Smooth muscle cell of the brain vasculature (primary cell): ENCODE measurements at regions not wholly inside any gene's neighbourhood (a gene's known extent, or its start where the extent isn't known, plus 50 kb on each side); places are given as distances from the start of the nearest gene placed in this dataset.
"Not testable (repeated sequence)": the region's sequence is repeated elsewhere in the genome, so short reads cannot be mapped to it uniquely, and the experiment has no call there.

Experiments used
- DNase-seq: peaks from one replicate; pipeline ENCODE4 v3.0.0-alpha.2; 2012; ENCODE audit warnings: low read depth, low spot score

DNA sequence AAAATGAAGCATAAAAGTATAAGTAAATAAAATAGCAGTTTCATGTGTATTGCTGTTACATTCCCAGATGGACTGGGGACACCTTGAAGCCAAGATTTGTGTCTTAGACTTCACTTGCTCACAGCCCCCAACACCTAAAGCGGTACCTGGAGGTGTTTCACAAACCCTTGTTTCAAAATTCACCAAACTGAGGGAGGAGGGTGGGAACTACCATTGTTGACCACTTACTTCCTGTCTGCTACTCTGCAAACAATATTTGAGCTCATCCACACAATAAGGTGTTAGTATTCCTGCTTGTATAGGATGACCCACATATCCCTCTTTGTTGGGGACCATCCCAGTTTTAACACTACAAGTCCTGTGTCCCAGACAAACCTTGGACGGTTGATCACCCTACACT, 115.9 kb upstream of the SYT6 start:
- DNase-seq = no peak

DNA sequence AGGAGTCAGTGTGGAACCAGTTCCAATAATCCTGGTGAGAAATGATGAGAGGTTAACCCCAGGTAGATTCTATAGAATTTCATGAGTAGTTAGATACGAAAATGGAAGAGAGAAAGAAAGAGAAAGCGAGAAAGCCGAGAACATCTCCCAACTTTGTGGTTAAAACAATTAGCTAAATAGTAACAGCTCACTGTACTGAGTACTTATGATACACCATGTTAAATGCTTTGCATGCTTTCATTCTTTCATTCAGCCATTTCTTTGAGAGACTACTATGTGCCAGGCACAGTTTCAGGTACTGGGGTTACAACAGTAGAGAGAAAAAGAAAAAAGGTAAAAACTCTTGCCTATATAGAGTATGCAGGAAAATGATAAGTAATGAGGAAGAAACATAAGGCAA, 109.7 kb upstream of the SYT6 start:
- DNase-seq = no peak

DNA sequence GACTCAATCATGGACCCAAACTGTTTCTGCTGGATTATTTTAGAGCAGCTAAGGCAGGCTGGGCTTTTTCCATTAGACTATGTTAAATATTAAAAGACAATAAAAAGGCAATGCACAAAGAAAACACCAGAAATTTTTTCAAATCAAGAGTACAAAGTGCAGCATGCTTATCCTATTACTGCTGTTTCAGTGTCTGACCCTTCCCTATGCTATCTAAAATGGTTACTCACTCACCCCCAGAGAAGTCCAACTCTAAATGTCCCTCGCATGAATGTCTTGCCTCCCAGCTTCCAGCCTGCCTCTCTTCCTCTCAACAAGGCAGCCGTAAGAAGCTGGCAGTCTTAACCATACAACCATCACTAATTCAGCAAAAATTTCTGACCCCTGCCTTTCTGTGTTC, 108.7 kb upstream of the SYT6 start:
- no peak for DNase-seq

DNA sequence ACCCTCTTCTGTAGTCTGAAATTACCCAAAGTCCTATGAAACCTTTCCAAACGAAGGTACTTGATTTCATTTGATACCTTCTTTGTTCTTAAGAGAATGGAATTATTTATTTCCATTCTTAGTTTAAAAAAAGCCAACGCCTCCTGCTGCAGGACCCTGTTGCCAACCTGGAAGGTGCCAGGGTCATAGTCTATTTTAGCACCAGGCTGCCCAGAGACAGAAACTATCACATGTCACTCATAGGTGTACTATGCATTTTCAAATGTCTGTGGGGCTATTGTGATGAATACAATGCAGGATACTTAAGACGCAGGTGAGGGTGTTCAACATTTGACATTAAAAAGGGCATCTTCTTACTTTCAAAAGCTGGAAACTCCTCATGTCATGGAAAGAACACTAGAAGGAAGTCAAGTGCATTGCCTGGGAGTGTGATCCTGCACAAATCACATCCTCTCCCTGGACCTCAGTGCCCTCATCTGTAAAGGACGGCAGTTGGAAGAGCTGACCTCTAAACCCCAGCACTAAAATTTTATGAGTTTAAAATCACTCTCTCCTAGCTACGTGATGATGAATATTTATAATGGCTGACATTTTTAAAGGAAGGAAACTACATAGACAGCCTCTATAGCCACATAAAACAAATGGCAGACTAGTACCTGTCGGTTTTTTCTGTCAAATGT, 107.3 kb upstream of the SYT6 start:
- no peak for DNase-seq

DNA sequence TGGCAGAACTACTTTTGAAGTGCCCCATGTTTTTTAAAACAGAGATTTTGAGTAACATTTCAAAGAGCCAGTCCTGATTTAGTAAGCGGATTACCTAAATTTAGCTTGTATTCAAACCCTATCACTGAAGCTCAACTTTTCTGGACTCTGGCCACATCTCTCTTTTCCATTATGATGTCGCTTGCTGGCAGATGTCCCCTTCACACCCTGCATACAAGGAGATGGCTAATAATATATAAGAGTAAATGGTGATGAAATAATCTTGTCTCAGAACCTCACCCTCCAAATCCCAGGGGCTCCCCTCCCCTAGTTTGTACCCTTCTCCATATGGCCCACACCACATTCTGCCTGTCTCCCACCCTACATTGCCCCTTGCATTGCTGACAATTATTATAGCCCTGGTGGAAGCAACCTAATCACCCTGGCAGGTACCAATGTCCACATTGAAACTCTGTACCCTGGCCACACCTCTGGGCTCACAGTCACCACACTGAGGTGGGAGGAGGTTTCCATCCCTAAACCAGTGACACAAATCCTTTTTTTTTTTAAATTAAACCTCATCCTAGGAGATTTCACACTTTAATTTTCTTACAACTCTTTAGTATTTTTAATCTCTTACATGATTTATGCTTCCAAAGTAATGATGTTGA, 106.0 kb upstream of the SYT6 start:
- no peak for DNase-seq

DNA sequence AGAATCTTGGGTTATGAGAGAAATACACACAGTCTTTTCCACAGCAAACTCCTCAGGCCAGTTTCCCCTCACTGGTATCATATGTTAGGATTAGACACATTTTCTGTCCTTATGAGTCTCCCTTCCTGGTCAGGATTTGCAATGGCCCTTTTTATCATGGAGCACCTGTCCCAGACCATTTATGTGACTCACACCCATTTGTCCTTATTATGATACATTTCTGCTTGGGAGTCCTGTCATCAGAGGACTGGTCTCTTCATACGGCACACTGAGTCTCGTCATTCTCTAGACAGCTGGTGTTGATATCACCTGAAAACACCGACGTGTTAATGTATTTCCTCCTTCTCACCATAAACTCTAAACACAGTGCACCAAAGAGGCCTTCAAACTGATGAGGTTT, 105.0 kb upstream of the SYT6 start:
- DNase-seq = no peak

DNA sequence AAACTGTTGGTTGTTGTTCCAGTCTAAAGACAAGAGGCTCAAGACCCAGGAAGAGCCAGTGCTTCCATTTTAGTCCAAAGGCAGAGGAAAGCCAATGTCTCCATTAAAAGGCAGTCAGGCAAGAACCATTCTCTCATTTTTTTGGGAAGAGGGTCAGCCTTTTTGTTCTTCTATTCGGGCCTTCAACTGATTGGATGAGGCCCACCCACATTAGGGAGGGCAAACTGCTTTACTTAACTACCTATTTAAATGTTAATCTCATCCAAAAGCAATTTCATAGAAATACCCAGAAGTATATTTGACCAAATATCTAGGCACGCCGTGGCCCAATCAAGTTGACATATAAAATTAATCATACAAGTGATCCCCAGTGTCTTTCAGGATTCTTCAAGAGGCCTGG, 104.4 kb upstream of the SYT6 start:
- DNase-seq = no peak

DNA sequence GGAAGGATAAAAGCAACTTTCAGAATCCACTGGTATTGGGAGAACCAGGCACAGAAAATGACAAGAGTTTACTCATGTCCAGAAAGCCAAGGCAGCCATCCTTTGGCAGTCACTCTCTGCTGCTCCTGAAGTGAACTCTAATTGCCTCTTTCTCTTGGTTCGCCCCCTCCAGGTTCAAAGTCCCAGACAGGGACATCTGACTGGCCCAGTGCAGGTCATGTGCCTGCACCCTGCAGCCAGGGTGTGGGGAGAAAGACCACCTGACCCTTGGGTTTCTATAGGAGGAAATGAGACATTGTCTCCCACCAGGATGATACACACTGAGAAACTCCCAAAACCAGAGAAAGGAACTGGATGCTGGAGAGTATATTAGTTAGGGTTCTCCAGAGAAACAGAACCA, 103.9 kb upstream of the SYT6 start:
- DNase-seq = no peak

DNA sequence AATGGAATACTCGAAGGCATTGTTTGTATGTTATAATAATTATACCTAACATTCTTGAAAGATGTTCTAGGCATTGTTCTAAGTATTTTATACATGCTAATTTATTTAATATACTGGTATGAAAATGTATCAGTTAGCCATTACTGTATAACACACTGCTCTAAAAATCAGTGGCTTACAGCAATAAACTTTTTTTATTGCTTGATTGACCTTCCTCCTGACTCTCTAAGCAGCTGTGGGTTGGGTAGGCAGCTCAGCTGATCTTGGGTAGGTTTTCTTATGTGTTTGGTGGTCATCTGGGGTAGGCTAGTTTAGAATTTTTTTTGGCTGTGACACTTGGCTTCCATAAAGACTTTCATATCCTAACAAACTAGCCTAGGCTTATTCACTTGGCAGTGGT, 100.2 kb upstream of the SYT6 start:
- DNase-seq = no peak

DNA sequence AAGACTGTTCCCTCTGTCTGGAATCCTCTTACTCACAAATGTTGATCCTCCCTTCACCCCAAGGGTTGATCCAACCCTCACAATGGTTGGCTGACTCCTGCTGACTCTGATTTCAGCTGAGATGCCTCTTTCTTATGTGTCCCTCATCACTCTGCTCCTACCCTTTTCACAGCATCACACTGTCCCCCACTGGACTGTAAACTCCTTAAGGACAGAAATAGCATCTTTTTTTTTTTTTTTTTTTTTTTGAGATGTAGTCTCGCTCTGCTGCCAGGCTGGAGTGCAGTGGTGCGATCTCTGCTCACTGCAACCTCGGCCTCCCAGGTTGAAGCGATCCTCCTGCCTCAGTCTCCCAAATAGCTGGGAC, 97.9 kb upstream of the SYT6 start:
- no peak for DNase-seq

DNA sequence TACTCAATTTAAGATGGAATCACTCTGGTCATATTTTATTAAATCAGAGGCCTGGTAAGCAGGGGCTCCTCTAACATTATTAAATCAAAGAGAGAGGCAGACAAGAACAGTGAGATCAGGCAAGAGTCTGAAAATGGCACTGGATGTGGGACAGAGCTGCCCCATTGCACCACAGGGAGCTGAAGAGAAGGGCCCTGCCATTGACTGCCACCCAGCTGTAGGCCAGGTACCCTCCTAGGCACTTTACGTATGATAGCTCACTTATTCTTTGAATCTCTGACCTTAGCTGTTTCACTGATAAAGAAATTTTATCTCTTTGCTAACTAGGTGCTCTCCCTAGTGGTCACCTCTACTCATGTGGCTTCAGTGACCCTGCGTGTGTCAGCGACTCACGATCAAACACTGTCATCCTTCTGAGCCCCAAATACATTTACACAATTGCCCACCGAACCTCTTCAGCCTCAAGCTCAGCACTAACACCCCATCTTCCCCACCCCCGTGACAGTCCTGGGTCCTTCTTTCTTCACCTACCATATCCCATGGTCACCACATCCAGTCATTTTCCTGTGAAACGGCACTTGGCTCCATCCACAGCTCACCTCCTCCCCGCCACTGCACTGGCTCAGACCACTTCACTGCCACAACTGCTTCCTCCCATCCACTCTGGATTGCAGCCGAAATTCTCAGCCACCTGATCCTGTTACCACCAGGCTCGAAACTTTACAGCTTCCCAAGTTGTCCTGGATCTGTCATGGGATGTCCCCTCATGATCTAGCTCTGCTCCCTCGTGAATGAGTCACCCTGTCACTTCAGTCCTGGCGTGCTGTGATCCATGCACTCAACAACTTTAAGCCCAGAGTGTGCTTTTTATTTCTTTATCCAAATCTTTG, 97.3 kb upstream of the SYT6 start:
- DNase-seq = no peak

DNA sequence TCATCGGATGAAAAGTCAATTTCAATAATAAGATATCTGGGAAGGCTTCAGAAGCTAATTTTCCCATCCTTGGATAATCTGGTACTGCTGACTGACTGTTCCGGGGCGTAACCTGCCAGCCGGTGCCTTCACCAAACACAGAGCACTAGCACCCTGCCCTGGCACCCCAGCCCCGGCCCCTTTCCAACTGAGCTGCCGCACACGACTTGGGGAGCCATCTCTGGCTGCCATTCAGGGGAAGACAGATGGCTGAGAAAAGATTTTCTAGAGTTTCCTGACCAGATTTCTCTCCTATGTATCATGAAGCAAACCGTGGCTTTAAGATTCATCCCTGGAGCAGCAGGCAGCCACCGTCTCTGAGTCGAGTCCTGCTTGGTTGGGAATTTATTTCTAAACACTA, 96.0 kb upstream of the SYT6 start:
- DNase-seq = no peak

DNA sequence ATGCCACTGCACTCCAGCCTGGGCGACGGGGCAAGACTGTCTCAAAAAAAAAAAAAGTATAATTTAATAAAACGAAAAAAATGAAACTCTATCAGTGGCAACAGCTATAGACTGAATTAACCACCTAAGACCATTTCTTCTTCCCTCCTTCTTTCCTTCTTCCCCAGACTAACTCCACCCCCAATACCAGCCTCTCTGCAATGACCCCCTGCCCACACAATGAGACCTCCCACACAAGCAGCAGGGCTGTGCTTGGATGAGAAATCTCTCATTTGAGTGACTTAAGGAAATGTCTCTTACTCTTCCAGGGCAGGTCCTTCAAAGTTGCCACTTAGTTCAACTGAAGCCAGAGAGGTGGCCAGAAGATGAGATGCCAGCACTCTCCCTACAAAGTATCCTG, 94.5 kb upstream of the SYT6 start:
- DNase-seq = no peak

DNA sequence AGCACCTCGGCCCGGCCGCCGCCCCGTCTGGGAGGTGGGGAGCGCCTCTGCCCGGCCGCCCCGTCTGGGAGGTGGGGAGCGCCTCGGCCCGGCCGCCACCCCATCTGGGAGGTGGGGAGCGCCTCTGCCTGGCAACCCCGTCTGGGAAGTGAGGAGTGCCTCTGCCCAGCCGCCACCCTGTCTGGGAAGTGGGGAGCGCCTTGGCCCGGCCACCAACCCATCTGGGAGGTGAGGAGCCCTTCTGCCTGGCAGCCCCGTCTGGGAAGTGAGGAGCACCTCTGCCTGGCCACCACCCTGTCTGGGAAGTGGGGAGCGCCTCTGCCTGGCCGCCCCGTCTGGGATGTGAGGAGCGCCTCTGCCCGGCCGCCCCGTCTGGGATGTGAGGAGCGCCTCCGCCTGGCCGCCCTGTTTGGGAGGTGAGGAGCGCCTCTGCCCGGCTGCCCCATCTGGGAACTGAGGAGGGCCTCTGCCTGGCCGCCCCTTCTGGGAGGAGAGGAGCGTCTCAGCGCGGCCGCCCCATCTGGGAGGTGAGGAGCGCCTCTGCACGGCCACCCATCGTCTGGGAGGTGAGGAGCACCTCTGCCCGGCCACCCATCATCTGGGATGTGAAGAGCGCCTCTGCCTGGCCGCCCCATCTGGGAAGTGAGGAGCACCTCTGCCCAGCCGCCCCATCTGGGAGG, 89.0 kb upstream of the SYT6 start:
- not testable (repeated sequence) for DNase-seq

DNA sequence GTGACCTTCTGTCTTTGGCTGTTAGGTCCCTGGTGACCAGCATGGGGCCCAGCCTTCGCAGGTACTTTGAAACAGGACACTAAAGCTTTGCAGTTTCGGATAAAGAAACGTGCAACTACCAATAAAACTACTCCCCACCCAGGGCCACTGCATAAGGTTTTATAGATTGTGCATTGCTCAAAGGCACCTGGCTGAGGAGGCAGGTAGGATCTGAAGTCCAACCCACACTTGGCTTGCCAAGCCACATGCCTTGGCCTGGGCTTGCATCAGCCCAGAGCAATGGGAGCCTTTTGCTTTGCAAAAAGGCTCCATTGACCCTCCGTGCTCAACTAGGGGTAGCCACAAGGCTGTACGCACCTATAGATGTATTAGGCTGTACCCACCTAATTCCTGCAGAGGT, 84.4 kb upstream of the SYT6 start:
- DNase-seq = no peak

DNA sequence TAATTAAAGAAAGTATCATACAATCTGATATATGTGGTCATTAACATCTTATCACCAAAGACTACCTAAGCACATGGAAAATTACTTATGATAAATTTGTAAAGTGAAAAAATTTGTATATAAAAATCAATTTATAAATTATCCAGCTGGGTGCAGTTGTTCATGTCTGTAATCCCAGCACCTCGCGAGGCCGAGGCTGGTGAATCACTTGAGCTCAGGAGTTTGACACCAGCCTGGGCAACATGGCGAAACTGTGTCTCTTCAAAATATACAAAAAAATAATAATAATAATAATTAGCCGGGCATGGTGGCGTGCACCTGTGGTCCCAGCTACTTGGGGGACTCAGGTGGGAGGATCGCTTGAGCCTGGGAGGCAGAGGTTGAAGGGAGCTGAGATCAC, 82.8 kb upstream of the SYT6 start:
- no peak for DNase-seq

DNA sequence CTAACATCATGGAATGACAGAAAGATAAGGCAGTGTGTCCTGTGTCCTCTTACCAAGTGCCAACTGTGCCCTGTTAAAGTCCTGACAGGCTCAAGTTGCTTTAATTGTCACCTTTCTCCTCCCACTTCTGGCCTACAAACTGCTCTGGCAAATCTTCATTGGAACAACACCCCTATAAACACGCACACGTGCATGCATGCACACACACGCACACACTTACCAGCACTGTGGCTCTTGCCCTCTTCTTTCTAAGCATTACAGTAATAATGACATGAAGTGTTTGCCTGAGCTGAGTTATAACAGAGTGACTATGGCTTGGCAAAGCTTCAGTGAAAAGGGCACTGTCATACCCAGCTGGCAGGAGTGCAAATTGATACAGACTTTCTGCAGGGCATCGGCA, 82.3 kb upstream of the SYT6 start:
- no peak for DNase-seq

DNA sequence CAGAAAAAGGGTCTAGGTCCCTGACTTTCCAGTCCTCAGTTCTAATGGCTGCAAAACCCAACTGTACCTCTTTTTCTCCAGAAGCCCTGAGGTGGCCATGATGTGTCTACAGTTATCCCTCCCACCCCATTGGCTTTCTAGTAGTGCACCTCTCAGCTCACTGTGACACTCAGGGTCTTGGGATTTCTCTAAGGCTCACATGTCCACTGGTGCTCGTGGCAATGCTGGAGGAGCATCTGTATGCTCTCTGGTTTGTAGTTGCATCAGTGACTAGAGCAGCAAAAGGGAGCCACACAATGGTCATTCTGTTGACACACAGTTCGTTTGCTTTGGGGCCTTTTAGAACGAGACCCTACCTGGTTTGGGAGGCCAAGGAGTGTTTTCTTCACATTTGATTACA, 81.6 kb upstream of the SYT6 start:
- DNase-seq = no peak

DNA sequence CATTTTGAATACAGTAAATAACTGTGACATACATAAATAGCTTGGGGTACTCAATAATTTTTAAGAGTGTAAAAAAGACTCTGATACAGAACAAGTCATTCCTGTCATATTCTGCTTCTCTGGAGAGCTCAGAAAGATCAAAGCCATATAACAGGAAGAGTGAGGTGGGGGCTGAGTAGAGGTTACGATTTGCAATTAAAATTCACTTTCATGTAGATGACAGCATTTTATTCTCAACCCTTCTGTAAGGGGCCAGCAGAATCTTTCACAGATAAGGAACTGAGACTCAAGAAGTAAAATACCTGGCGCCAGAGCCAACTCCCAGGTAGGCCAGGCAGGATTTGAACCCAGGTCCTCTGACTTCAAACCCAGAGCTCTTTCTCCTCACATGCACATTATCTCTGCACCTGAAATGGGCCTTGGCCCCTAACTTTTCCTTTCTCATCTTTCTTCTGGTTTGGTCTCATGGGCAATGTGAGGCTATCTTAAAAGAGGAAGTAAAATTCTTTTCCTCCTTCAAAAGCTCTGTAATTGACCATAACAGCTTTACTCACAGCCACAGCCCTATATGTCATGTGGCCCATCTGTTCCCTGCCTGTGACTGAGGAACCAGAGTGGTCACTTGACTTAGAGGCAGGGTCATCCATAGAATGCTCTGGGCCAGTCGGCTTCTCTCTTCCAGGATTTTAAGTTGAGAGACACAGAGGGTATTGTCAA, 80.9 kb upstream of the SYT6 start:
- DNase-seq = no peak

DNA sequence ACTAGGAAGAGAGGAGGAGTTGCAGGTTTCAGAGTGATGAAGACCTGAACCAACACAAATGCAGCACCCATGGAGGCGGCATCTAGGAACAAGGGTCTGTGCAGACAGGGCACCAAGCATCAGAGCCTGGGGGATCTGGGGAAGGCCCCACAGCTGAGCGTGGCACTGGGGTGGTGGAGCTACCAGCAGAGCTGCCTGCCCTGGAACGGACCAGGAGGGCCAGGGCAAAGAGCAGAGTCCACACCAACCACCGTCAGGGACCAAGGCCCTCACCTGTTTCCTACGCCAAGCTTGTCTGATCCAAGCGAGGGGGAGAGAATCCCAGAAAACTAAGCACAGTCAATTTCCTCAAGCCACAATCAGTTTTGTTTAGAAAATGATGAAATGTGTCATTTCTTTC, 79.0 kb upstream of the SYT6 start:
- DNase-seq = no peak

DNA sequence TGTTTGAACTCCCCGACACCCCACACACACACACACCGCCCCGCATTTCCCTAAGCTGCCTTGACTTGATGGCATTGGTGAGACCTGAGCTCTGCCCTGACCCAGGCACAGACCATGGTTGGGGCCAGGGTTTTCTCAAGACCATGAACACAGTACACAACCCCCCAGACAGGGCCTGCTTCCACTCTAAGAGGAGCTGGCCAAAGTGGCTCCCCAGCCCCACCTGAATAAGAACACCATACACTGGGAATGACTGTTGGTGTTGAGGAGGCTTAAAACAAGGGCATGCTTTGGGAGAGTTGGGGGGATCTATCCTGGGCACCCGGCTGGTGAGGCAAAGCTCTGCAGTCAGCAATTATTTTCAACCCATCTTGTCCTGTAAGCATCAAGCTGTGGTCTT, 77.6 kb upstream of the SYT6 start:
- no peak for DNase-seq

DNA sequence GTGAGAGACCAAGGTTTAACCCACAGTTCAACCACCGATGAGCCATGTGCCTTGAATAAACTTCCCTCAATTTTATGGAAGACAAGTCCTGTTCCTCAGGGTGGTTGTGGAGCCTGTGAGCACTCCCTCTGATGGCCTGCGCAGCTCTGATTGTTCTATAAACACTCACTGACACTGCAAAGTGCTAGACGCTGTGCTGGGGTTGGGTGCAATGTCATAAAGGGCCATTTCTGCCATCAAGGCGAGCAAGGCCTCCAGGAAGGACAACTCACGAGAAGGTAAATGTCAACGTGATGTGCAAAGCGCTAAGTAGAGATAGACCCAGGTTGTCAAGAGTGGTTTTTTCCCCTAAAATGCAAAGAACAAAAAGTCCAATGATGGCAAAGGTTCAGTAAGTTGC, 75.7 kb upstream of the SYT6 start:
- no peak for DNase-seq
